Panc1 (cell line): ENCODE measurements at regions not wholly inside any gene's neighbourhood (a gene's known extent, or its start where the extent isn't known, plus 50 kb on each side); places are given as distances from the start of the nearest gene placed in this dataset.

Source experiments
- ATAC-seq: fragments of 200-7000 bp; cut with Tn5 transposase; 2 replicates; pipeline ENCODE4 v1.9.1; 2020; ENCODE audit warnings: mild to moderate bottlenecking, moderate library complexity
- BruUV-seq: library from RNA; stranded (reverse); fragments of 400-500 nt; replicated peaks from 2 replicates; lab custom pipeline; 2021; lab: Mats Ljungman, UMichigan
- CTCF ChIA-PET: fragments of 300-600 bp; sonication (Branson Sonifier 250); formaldehyde crosslinking; loops from one replicate; lab custom pipeline; 2022; ENCODE audit warnings: antibody characterized with exemption; lab: Charles Lee
- POLR2A ChIA-PET: fragments of 300-600 bp; sonication (Branson Sonifier 250); formaldehyde crosslinking; loops from one replicate; lab custom pipeline; 2022; ENCODE audit warnings: antibody characterized with exemption; lab: Charles Lee
- DNase-seq: peaks from one replicate; pipeline ENCODE4 v3.0.0-alpha.2; 2010; ENCODE audit warnings: low read depth, low spot score
- H3K27ac ChIP-seq: 2 replicates; pipeline ENCODE4 v1.5.1; 2011; ENCODE audit warnings: mild to moderate bottlenecking, low read length, inconsistent platforms
- H3K27me3 ChIP-seq: fragments of 200-500 bp; sonication (Bioruptor generic); 2 replicates; pipeline ENCODE4 v1.6.0; 2014; ENCODE audit warnings: low read length, inconsistent platforms; ENCODE audit not compliant: control insufficient read depth, insufficient read depth
- H3K36me3 ChIP-seq: fragments of 200-500 bp; sonication (Bioruptor generic); 2 replicates; pipeline ENCODE4 v1.5.1; 2014; ENCODE audit warnings: inconsistent platforms, mild to moderate bottlenecking, low read length, moderate library complexity; ENCODE audit not compliant: control insufficient read depth, insufficient read depth
- H3K4me1 ChIP-seq: 2 replicates; pipeline ENCODE4 v1.5.1; 2011; ENCODE audit warnings: inconsistent platforms, mild to moderate bottlenecking, low read length, moderate library complexity; ENCODE audit not compliant: control insufficient read depth, insufficient read depth
- H3K4me3 ChIP-seq, 2 experiments: 2 replicates each; pipeline ENCODE4 v1.5.1; 2011 to 2012; ENCODE audit warnings: low read depth in 2 of 2, low read length in 2 of 2, mild to moderate bottlenecking in 2 of 2, inconsistent platforms in 1 of 2, moderate library complexity in 1 of 2
- H3K9me3 ChIP-seq: fragments of 200-500 bp; sonication (Bioruptor generic); 2 replicates; pipeline ENCODE4 v1.5.1; 2014; ENCODE audit warnings: low read depth, mild to moderate bottlenecking, inconsistent platforms, low read length, moderate library complexity; ENCODE audit not compliant: control insufficient read depth, insufficient read depth
- POLR2AphosphoS5 ChIP-seq: IDR thresholded peaks from 2 replicates; pipeline ENCODE4 v1.6.1; 2012; ENCODE audit warnings: mild to moderate bottlenecking, low read depth, low read length, moderate library complexity
- REST ChIP-seq, 2 experiments: IDR thresholded peaks; 2 replicates each; pipeline ENCODE4 v1.6.1; 2011 to 2012; ENCODE audit warnings: low read depth in 2 of 2, control low read depth in 1 of 2, low read length in 1 of 2, mild to moderate bottlenecking in 1 of 2, moderate library complexity in 1 of 2; ENCODE audit not compliant: insufficient read depth in 1 of 2
- SIN3A ChIP-seq: IDR thresholded peaks from 2 replicates; pipeline ENCODE4 v1.6.1; 2012; ENCODE audit warnings: low read depth, mild to moderate bottlenecking, low read length, moderate library complexity, borderline replicate concordance; ENCODE audit not compliant: insufficient read depth
- TCF7L2 ChIP-seq: IDR thresholded peaks from 2 replicates; pipeline ENCODE4 v1.6.1; 2011; ENCODE audit warnings: mild to moderate bottlenecking, low read depth, low read length, inconsistent platforms
- in situ Hi-C: cut with HindIII; loops from 2 replicates; pipeline ENCODE4 v1.10.0; 2016; ENCODE audit warnings: low sequenced_read_pairs, low pct_unique_long_range_greater_than_20kb
- intact Hi-C: fragments of 100-400 bp; cut with micrococcal nuclease; formaldehyde crosslinking; loops from one replicate; pipeline ENCODE4 v1.10.0; 2022; ENCODE audit not compliant: unreplicated experiment
- TF ChIP-seq, protein P1 (sequence below): fragments of 450-650 bp; IDR thresholded peaks from 2 replicates; pipeline ENCODE4 v1.5.1; 2017; ENCODE audit warnings: mild to moderate bottlenecking

DNA sequence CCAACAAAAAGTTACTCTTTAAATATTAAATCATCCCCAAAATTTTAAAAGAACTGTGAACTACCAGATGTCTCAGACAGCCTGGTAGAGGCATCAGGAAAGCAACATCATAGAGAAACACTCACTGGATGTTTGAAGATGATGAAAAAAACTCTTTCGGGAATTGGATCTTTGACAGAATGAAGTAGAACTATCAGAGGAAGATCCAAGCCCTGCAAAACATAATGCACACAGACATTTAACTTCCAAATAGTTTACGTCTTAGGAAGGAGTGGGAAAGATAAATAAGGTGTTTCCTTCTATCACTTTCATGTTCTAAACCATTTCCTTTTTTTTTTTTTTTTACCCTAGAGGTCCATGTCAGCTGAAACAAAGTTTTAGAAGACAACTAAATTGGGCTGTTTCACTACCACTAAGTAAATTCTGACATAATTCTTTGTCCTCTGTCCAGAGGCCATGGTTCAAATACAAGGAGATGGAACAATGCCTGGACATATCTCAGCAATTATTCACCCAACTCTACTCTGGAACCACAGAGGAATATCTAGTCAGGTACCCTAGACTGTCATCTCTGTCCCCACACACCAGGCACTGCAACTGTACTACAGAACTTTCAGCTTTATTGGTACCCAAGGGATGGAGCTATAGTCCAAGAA lies 217.7 kb upstream of the INTU start:
- DNase-seq (no peak), ATAC-seq (no peak)
- no peaks in the 10 kb centered on the region for H3K36me3 ChIP-seq
- no peaks in the 10 kb centered on the region for H3K27me3 ChIP-seq
- no peaks in the 10 kb centered on the region for H3K9me3 ChIP-seq
- in situ Hi-C loops (no loop called here), intact Hi-C loops (no loop called here)
- TF ChIP-seq SIN3A, result no peak
- no peak for TF ChIP-seq POLR2AphosphoS5
- TF ChIP-seq REST (IDR thresholded peaks at IDR 0.05; ENCODE audit: insufficient read depth in 1 of 2, low read depth in 2 of 2, low read length in 1 of 2), result no peak
- no peak for TF ChIP-seq TCF7L2
- TF ChIP-seq, protein P1, sequence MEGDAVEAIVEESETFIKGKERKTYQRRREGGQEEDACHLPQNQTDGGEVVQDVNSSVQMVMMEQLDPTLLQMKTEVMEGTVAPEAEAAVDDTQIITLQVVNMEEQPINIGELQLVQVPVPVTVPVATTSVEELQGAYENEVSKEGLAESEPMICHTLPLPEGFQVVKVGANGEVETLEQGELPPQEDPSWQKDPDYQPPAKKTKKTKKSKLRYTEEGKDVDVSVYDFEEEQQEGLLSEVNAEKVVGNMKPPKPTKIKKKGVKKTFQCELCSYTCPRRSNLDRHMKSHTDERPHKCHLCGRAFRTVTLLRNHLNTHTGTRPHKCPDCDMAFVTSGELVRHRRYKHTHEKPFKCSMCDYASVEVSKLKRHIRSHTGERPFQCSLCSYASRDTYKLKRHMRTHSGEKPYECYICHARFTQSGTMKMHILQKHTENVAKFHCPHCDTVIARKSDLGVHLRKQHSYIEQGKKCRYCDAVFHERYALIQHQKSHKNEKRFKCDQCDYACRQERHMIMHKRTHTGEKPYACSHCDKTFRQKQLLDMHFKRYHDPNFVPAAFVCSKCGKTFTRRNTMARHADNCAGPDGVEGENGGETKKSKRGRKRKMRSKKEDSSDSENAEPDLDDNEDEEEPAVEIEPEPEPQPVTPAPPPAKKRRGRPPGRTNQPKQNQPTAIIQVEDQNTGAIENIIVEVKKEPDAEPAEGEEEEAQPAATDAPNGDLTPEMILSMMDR, result no peak
- CTCF ChIA-PET, result no interaction called here
- H3K4me3 ChIP-seq, result no peak overlapping the region
- no peaks in the 10 kb centered on the region for H3K4me1 ChIP-seq
- no peak overlapping the region for H3K27ac ChIP-seq
- POLR2A ChIA-PET, result no interaction called here
- no TSS peak for BruUV-seq

- BruUV-seq, result no TSS peak
- DNase-seq (no peak), ATAC-seq (no peak)
- POLR2A ChIA-PET, result no interaction called here
- CTCF ChIA-PET, result no interaction called here
- Histone ChIP-seq H3K36me3 (no peaks in the 10 kb centered on the region), H3K4me3 (no peak overlapping the region), H3K27ac (no peak overlapping the region), H3K27me3 (no peaks in the 10 kb centered on the region), H3K9me3 (no peaks in the 10 kb centered on the region), H3K4me1 (no peaks in the 10 kb centered on the region)
- intact Hi-C loops (no loop called here), in situ Hi-C loops (no loop called here)
- TF ChIP-seq, protein P1, result no peak
- TF ChIP-seq POLR2AphosphoS5 (no peak), SIN3A (no peak), TCF7L2 (no peak), REST (IDR thresholded peaks at IDR 0.05; ENCODE audit: insufficient read depth in 1 of 2, low read depth in 2 of 2, low read length in 1 of 2) (no peak)
These were observed 216.6 kb upstream of the INTU start for GRCh38 chr4:127416115-127416514.
